ENCODE measurements at regions not wholly inside any gene's neighbourhood (a gene's known extent, or its start where the extent isn't known, plus 50 kb on each side); places are given as distances from the start of the nearest gene placed in this dataset.

GRCh38 chr3:135908737-135909136 is 56.8 kb upstream of the PPP2R3A start:
- no peaks in the 10 kb centered on the region for H3K4me1 ChIP-seq (ENCODE audit: control insufficient read depth in 4 of 4, insufficient read depth in 4 of 4, low read length in 3 of 4)
- WGBS: 98% methylated on average over 1 of the region's 1 CpG
- DNase-seq (ENCODE audit: low spot score): no peak

GRCh38 chr3:135911110-135911509 is 54.4 kb upstream of the PPP2R3A start:
- no peak overlapping the region for H3K27ac ChIP-seq (ENCODE audit: low read depth in 1 of 2, low read length in 2 of 2)
- H3K9ac ChIP-seq (ENCODE audit: low read depth in 1 of 2, low read length in 2 of 2): no peak overlapping the region
- H3K27me3 ChIP-seq (ENCODE audit: control insufficient read depth in 4 of 4, insufficient read depth in 4 of 4, low read length in 3 of 4): no peaks in the 10 kb centered on the region
- no peak overlapping the region for H3K4me3 ChIP-seq (ENCODE audit: low read depth in 1 of 3, low read length in 3 of 3)
- H3K36me3 ChIP-seq (ENCODE audit: control insufficient read depth in 4 of 4, insufficient read depth in 3 of 4, low read depth in 1 of 4, low read length in 3 of 4): no peaks in the 10 kb centered on the region
- 64% methylated on average over 2 of the region's 2 CpGs for WGBS
- no peak for DNase-seq (ENCODE audit: low spot score)
- no peaks in the 10 kb centered on the region for H3K9me3 ChIP-seq (ENCODE audit: control insufficient read depth in 4 of 4, low read length in 3 of 4)
- no peaks in the 10 kb centered on the region for H3K4me1 ChIP-seq (ENCODE audit: control insufficient read depth in 4 of 4, insufficient read depth in 4 of 4, low read length in 3 of 4)
- TF ChIP-seq RXRA (IDR thresholded peaks at IDR 0.05) (no peak), YY1 (IDR thresholded peaks at IDR 0.05) (no peak), NR2F2 (IDR thresholded peaks at IDR 0.05) (no peak), RAD21 (IDR thresholded peaks at IDR 0.05) (no peak), GABPA (IDR thresholded peaks at IDR 0.05 in 1 of 2, conservative IDR thresholded peaks at IDR 0.05 in 1 of 2) (no peak), EGR1 (IDR thresholded peaks at IDR 0.05; ENCODE audit: low read depth in 2 of 2) (no peak), ATF3 (IDR thresholded peaks at IDR 0.05) (no peak), SP1 (IDR thresholded peaks at IDR 0.05) (no peak), TAF1 (conservative IDR thresholded peaks at IDR 0.05) (no peak), HNF4A (conservative IDR thresholded peaks at IDR 0.05) (no peak), CTCF (IDR thresholded peaks at IDR 0.05; ENCODE audit: low read depth, low read length, missing input control) (no peak), FOXA1 (IDR thresholded peaks at IDR 0.05) (no peak), MAX (IDR thresholded peaks at IDR 0.05) (no peak)

More at GRCh38 chr3:135908737-135909136, 56.8 kb upstream of the PPP2R3A start:
- H3K27ac ChIP-seq (ENCODE audit: low read depth in 1 of 2, low read length in 2 of 2): no peak overlapping the region
- no peak overlapping the region for H3K9ac ChIP-seq (ENCODE audit: low read depth in 1 of 2, low read length in 2 of 2)
- H3K36me3 ChIP-seq (ENCODE audit: control insufficient read depth in 4 of 4, insufficient read depth in 3 of 4, low read depth in 1 of 4, low read length in 3 of 4): no peaks in the 10 kb centered on the region
- H3K9me3 ChIP-seq (ENCODE audit: control insufficient read depth in 4 of 4, low read length in 3 of 4): no peaks in the 10 kb centered on the region
- TF ChIP-seq JUND (IDR thresholded peaks at IDR 0.05) (no peak), FOXA2 (IDR thresholded peaks at IDR 0.05) (no peak), REST (IDR thresholded peaks at IDR 0.05) (no peak), EGR1 (IDR thresholded peaks at IDR 0.05; ENCODE audit: low read depth in 2 of 2) (no peak), ZBTB33 (IDR thresholded peaks at IDR 0.05) (no peak), MAX (IDR thresholded peaks at IDR 0.05) (no peak)
- no peak overlapping the region for H3K4me3 ChIP-seq (ENCODE audit: low read depth in 1 of 3, low read length in 3 of 3)
- H3K27me3 ChIP-seq (ENCODE audit: control insufficient read depth in 4 of 4, insufficient read depth in 4 of 4, low read length in 3 of 4): no peaks in the 10 kb centered on the region

All from liver (tissue), 8 donors.